CD4-positive, alpha-beta T cell treated with Interleukin-1 beta for 1 hour (primary cell): ENCODE measurements at regions not wholly inside any gene's neighbourhood (a gene's known extent, or its start where the extent isn't known, plus 50 kb on each side); places are given as distances from the start of the nearest gene placed in this dataset.

Experiments used
- DNase-seq, 2 donors: peaks; one replicate each; pipeline ENCODE4 v3.0.0-alpha.2; 2020 to 2022

DNA sequence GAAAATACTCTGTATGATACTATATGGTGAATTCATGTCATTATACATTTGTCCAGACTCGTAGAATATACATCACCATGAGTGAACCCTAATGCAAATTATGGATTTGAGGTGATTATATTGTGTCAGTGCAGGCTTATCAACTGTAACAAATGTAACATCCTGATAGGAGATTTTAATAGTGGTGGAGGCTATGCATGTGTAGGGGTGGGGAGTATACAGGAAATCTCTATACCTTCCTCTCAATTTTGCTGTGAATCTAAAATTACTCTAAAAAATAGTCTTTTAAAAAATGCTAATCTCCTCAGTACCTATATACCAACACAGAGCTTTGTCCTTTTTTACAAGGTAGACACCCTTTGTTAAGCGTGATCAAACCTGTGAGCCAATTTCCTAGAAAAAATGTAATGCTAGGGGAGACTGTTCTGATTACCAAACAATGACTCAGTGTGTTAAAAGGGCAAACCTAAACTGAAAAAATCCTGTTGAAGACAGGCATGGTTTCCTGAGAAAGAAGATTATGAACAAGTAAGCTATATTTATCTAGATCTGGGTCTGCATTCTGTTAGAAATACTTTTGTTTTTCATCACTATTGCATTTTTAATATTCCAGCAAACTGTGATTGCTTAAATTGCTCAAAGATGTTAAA is 170.9 kb downstream of the DUSP6 start:
- no peak for DNase-seq

DNA sequence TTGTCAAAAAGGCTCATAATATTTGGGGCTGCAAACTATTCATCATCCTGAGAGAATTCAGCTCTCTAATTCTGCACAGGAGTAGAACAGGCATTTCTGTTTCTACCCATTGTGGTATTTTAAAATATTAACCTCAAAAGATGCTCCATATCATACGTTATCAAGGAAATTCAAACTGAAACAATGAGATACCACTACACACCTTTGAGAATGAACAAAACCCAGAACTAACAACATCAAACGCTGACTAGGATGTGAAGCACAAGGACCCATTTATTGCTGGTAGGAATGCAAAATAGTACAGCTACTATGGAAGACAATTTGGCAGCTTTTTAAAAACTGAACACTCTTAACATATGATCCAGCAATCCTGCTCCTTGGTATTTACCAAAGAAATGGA is 171.8 kb downstream of the DUSP6 start:
- DNase-seq = no peak

GRCh38 chr12:89179983-89180382 is 172.3 kb downstream of the DUSP6 start:
- DNase-seq = no peak

DNA sequence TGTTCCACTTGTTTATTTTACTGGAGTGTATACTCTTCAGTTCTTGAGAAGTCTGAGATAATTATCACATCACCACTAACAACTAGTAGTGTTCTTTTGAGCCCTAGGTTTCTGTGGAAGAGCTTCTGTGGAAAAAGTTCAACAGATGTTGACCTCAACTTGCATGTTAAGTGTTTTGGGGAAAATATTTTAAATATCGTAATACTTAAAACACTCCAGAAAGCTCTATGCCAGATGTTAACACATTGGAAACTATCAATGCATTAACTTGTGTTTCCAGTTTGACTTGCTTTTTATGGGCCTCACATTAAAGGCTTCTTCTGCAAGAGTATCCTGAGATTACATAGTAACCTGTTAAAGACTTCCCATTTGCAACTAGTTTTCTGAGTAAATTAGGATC is 173.1 kb downstream of the DUSP6 start:
- DNase-seq = no peak

DNA sequence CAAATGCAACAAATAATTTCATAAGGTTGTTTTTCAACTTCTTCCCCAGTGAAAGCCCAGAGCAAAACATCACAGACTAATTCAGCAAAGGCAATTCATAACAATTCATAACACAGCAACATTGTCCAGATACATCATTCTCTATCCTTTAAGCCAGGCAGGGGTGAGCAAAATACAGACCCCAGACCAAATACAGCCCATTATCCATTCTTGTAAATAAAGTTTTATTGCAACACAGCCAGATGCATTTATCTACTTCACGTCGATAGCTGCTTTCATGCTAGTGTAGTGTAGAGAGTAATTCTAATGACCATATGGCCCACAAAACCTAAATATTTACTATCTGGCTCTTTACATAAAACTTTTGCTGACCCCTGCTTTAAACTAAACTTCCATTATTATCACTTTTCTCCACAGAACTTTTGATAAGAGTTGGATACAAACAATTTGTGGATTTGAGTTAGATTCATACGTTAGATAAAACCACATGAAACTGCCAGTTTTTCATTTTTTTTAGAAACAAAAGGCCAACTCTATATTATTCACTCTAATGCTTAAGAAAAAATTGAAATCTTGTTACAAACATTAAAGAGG is 174.4 kb downstream of the DUSP6 start:
- no peak for DNase-seq

- no peak for DNase-seq
These were observed 175.6 kb downstream of the DUSP6 start for GRCh38 chr12:89176676-89177075.

GRCh38 chr12:89173678-89174077 is 178.6 kb downstream of the DUSP6 start:
- DNase-seq = no peak

DNA sequence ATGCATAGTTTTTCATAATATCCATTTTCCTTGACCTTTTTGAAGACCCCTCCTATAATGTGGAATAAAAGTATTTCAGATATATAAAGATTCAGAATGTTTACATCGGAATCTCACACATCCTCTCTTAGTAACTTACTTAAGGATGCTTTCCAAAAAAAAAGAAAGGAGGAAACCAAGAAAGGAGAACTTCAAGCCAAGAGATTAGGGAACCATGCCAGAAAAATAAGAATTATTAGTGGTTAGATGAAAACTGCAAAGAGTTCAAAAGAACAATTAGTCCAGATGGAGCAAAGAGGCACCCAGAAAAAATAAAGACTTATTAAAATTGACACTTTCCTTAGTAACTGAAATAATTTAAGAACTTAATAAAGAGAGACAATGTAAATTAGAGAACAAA is 179.2 kb downstream of the DUSP6 start:
- DNase-seq = no peak

- DNase-seq = no peak
These were observed 180.1 kb downstream of the DUSP6 start for GRCh38 chr12:89172224-89172623.

GRCh38 chr12:89169321-89169720 is 183.0 kb downstream of the DUSP6 start:
- DNase-seq = no peak

DNA sequence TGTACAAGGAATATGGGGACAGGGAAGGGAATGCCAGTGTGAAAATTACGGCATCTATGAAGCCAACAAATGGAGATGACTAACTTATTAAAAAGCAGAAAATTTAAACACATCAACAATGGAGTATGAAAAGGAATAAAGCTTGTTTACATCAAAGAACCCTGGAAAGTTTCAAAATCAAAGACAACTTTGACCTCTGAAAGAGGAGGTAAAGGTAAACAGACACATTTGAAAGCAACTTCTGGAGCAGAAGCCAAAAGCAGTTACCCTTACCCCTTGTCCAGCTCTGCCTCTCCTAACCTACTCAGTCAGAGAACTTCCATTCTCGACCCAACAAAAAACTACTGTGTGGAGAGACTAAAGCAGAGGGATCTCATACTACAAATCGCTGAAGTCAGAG is 184.3 kb downstream of the DUSP6 start:
- no peak for DNase-seq

DNA sequence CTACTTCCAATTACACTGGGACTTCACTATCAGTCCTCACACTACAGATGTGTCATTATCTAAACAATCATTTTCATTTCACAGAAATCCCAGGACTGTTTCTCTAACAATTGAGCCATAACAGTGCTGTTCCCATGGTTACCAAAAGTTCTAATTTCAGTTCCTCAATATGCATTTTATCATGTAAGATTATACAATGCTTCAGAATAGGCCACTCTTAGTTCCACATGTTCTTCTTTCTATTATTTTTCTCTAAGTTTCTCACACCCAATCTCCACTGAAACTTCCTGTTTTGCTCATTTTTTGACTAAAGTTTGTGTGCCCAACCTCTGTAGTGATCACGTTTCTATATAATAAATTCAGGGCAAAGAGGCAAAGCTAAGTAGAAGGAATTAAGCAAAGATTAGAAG is 185.8 kb downstream of the DUSP6 start:
- peak; percentile 8 to 27 for DNase-seq

GRCh38 chr12:89166121-89166520 is 186.2 kb downstream of the DUSP6 start:
- DNase-seq = no peak

GRCh38 chr12:89165703-89166102 is 186.6 kb downstream of the DUSP6 start:
- DNase-seq = no peak

GRCh38 chr12:89163918-89164317 is 188.4 kb downstream of the DUSP6 start:
- DNase-seq = no peak

- DNase-seq = peak; percentile 34 to 77
These were observed 189.6 kb downstream of the DUSP6 start for GRCh38 chr12:89162589-89163261.

DNA sequence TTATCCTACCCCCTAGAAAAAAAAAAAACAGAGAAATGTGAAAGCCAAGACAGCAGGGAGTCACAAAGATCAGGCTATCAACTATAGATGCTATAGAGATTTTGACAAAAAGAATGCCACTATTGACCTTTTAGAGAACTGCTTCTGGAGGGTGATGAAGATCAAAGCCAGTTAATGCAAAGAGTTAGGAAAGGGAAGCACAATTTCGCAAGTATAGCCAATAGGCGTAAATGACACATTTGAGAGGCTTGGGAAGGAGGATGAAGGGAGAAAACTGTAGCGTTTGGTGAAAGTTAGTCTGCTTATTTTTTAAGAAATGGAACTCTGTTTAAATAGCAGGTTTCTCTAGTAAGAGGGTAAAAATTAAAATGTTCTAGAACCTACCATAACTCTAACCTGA is 190.7 kb downstream of the DUSP6 start:
- DNase-seq = no peak

DNA sequence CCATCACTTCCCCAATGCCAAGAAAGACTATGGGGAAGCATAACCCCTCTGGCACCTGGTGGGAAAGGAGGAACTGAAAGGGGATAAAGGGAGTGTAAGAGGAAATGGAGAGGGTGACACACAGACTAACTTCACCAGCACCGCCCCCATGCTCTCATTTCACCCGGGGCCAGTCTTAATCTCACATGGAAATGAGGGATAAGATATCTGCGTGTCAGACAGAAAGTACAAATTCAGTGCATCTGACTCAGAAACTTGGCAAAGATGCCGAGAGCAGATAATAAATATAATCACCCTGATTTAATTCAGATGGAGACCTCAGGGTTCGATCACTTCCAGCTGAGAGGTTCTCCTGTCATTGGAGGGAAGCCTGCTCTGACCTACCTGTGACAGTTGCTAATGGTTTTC is 191.6 kb downstream of the DUSP6 start:
- peak; percentile 15 to 76 for DNase-seq

DNA sequence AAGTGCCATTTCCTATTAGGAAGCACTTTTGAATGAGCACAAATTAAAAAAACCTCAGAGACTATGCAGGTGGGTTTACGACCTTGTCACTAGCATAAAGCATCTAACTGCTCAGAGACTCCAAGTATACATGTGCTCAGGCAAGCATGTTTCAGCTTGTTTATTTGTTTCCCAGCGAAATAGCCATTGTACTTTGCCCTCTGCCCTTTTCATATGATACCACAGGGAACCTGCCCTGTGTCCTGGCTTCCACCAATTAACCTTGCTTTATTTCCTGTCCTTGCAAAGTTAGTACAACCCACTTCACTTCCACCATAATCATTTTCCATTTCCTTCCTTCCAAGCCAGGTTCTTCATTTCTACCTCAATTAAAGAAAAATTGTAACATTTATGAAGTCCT is 194.9 kb downstream of the DUSP6 start:
- no peak for DNase-seq

DNA sequence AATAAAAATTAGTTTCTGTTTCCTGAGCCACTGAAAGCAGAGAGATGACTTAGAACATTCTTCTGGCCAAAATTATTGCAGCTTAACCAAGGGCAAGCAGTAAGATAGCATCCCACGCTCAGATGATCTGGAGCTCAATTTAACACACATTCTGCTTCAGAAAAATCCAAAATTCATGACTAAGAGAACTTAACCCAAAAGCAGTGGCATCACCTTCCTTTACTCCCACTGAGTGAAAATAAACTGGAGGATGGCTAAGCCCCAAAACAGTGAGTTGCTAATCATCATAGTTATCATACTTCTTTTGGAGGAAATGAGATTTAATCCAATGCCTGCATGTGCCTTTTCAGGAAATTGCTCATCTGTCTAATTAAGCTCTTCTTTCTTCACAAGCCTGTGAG is 195.4 kb downstream of the DUSP6 start:
- DNase-seq = no peak

- no peak for DNase-seq
These were observed 196.0 kb downstream of the DUSP6 start for GRCh38 chr12:89156340-89156739.

DNA sequence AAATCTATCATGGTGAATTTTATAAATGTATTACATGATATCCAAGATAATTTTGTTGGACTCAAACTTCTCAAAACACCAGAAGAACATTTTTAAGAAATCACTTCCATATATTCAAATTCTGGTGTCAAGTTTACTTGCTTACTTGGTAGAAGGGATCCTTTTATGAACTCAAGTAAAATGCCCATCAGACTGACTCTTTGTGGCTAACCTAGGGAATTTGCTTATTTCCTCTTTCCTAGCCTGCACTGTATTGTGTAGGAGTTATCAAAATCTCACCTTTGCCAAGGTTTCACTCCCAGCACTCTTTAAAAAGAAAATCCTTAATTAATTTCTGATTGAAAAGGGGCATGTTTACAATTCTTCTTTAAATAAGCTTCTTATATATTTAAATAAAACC is 196.5 kb downstream of the DUSP6 start:
- no peak for DNase-seq

DNA sequence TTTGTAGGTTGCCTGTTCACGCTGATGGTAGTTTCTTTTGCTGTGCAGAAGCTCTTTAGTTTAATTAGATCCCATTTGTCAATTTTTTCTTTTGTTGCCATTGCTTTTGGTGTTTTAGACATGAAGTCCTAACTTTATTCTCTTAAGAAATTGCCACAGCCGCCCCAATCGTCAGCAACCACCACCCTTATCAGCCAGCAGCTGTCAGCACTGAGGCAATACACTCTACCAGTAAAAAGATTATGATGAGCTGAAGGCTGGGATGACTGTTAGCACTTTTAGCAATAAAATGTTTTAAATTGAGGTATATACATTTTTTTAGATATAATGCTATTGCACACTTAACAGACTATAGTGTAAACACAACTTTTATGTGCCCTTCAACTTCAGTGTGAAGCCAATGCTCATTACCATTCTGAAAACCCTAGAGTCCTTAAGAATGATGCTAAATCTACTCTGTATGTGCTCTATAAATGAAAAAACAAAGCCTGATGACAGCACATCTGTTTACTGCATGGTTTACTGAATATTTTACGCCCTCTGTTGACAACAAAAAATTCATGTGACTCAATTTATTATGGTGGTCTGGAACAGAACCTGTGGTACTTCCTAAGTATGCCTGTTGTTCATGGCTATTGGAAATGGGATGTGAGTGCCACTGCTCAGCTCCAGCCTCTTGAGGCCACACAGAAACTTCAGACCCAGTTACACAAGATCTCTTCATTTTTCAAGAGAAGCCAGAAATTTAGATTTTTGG is 197.4 kb downstream of the DUSP6 start:
- no peak for DNase-seq

DNA sequence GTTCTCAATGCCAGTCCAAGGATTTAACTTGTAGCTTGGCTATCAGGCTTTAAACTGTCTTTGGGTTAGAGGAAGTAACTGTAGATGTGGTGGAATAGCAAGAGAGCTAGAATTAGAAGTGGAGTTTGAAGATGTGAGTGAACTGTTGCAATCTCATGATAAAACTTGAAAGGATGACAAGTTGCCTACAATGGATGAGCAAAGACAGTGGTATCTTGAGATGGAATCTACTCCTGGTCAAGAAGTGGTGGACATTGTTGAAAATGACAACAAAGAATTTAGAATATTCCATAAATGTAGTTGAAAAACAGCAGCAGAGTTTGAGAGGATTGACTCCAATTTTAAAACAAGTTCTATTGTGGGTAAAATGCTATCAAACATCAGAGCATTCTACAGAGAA is 199.0 kb downstream of the DUSP6 start:
- DNase-seq = no peak
